ENCODE measurements at regions not wholly inside any gene's neighbourhood (a gene's known extent, or its start where the extent isn't known, plus 50 kb on each side); places are given as distances from the start of the nearest gene placed in this dataset.

DNA sequence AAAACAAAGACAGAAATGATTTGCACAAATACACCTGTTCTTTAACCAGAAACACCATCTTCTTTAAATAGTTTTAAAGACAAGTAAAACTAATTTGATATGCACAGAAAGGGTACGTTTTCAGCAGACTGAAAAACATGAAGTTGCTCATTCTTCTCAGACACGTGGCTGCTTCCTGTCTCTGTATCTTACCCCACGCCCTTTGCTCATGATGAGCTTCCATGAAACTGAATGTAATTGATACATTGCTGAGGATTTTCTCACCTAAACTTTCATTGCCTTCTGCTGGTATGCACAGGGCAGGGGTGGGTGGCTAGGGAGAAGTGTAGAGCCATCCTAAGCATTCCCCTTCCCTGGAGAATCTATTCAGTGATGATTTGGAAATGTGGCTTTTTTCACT is 644.3 kb downstream of the BCL11A start:
- TF ChIP-seq, protein P1, sequence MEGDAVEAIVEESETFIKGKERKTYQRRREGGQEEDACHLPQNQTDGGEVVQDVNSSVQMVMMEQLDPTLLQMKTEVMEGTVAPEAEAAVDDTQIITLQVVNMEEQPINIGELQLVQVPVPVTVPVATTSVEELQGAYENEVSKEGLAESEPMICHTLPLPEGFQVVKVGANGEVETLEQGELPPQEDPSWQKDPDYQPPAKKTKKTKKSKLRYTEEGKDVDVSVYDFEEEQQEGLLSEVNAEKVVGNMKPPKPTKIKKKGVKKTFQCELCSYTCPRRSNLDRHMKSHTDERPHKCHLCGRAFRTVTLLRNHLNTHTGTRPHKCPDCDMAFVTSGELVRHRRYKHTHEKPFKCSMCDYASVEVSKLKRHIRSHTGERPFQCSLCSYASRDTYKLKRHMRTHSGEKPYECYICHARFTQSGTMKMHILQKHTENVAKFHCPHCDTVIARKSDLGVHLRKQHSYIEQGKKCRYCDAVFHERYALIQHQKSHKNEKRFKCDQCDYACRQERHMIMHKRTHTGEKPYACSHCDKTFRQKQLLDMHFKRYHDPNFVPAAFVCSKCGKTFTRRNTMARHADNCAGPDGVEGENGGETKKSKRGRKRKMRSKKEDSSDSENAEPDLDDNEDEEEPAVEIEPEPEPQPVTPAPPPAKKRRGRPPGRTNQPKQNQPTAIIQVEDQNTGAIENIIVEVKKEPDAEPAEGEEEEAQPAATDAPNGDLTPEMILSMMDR (IDR thresholded peaks at IDR 0.05) = no peak
- TF ChIP-seq, protein P2, sequence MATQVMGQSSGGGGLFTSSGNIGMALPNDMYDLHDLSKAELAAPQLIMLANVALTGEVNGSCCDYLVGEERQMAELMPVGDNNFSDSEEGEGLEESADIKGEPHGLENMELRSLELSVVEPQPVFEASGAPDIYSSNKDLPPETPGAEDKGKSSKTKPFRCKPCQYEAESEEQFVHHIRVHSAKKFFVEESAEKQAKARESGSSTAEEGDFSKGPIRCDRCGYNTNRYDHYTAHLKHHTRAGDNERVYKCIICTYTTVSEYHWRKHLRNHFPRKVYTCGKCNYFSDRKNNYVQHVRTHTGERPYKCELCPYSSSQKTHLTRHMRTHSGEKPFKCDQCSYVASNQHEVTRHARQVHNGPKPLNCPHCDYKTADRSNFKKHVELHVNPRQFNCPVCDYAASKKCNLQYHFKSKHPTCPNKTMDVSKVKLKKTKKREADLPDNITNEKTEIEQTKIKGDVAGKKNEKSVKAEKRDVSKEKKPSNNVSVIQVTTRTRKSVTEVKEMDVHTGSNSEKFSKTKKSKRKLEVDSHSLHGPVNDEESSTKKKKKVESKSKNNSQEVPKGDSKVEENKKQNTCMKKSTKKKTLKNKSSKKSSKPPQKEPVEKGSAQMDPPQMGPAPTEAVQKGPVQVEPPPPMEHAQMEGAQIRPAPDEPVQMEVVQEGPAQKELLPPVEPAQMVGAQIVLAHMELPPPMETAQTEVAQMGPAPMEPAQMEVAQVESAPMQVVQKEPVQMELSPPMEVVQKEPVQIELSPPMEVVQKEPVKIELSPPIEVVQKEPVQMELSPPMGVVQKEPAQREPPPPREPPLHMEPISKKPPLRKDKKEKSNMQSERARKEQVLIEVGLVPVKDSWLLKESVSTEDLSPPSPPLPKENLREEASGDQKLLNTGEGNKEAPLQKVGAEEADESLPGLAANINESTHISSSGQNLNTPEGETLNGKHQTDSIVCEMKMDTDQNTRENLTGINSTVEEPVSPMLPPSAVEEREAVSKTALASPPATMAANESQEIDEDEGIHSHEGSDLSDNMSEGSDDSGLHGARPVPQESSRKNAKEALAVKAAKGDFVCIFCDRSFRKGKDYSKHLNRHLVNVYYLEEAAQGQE (IDR thresholded peaks at IDR 0.05; ENCODE audit: insufficient read depth in 1 of 2, low read depth in 2 of 2, low read length in 1 of 2) = no peak
- no peak for TF ChIP-seq TCF7L2 (IDR thresholded peaks at IDR 0.05; ENCODE audit: low read depth, low read length)
